Coronary artery (tissue), 2 donors: ENCODE measurements at regions not wholly inside any gene's neighbourhood (a gene's known extent, or its start where the extent isn't known, plus 50 kb on each side); places are given as distances from the start of the nearest gene placed in this dataset.

Experiments used
- DNase-seq: peaks from one replicate; pipeline ENCODE4 v3.0.0-alpha.2; 2017; ENCODE audit warnings: low spot score
- H3K27ac ChIP-seq, 2 donors: fragments of 200-600 bp; sonication (generic); one replicate each; pipeline ENCODE4 v1.5.1; 2016 to 2019
- H3K4me3 ChIP-seq: fragments of 200-600 bp; sonication (generic); 2 replicates; pipeline ENCODE4 v1.5.1; 2016; ENCODE audit warnings: mild to moderate bottlenecking, moderate library complexity
- TF ChIP-seq, protein P1 (sequence below): fragments of 200-600 bp; sonication (generic); IDR thresholded peaks from one replicate; pipeline ENCODE4 v1.5.1; 2019; ENCODE audit warnings: antibody characterized with exemption

DNA sequence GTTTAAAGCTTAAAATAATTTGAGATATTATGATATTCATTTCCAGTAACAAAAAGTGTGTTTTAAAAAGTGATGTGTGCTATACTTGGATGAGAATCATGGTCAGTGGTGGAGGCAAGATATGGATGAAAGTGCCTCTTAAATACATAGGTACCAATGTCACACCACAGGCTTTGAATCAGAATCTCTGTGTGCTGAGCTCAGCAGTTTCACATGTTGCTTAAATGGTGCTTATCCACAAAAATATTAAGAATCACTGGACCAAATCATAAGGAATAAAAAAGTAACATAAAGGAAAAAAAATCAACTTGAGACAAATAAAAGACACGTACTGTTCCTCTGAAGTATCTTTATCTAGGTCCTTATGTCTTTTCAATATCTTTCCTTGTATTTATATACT lies 850.5 kb upstream of the POT1 start:
- TF ChIP-seq, protein P1, sequence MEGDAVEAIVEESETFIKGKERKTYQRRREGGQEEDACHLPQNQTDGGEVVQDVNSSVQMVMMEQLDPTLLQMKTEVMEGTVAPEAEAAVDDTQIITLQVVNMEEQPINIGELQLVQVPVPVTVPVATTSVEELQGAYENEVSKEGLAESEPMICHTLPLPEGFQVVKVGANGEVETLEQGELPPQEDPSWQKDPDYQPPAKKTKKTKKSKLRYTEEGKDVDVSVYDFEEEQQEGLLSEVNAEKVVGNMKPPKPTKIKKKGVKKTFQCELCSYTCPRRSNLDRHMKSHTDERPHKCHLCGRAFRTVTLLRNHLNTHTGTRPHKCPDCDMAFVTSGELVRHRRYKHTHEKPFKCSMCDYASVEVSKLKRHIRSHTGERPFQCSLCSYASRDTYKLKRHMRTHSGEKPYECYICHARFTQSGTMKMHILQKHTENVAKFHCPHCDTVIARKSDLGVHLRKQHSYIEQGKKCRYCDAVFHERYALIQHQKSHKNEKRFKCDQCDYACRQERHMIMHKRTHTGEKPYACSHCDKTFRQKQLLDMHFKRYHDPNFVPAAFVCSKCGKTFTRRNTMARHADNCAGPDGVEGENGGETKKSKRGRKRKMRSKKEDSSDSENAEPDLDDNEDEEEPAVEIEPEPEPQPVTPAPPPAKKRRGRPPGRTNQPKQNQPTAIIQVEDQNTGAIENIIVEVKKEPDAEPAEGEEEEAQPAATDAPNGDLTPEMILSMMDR: no peak
- H3K4me3 ChIP-seq: no peak overlapping the region
- DNase-seq: no peak
- H3K27ac ChIP-seq: no peak overlapping the region

DNA sequence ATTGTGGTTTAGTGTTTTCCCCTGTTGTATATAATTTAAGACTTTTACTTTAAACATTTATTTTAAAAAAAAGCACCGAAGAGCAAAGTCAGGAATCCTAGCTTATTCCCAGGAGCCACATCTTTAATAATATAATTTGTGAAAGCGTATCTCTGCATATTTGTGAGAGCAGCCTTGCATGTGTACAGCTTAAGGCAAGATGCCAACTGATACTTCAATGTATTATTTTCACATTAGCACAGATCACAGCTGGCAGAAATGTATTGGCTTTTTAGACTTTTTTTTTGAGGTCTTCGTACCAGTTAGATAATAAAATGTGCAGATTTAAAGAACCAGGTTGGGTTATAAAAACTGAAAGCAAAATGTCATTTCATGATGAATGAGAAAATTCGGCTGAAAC lies 845.7 kb upstream of the POT1 start:
- H3K27ac ChIP-seq: no peak overlapping the region
- H3K4me3 ChIP-seq: no peak overlapping the region
- DNase-seq: no peak
- TF ChIP-seq, protein P1: no peak

DNA sequence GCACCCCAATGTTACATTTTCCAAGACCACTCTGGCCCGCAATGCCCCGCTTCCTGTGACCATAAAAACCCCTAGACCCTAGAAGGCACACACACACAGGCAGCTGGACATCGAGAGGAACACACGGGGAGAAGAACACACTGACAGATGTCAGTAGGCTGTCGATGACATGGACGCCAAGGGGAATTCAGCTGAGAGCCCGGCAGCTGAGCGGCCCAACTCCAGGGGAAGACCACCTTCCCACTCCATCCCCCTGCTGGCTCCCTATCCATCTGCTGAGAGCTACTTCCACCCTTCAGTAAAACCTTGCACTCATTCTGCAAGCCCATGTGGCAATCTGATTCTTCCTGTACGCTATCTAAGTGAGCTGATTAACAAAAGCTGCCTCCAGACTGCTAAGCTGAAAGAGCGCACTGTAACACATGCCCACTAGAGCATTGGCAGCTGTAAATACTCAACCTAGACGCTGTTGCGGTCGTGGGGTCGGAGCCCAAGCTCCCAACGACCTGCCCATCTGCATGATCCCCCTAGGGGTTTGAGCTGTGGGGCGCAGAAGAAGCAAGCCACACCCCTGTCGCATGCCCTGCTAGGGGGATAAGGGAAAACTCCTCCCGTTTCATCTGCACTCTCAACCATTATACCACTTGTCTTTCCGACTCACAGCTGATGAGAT lies 843.6 kb upstream of the POT1 start:
- TF ChIP-seq, protein P1: no peak
- Histone ChIP-seq H3K4me3 (no peak overlapping the region), H3K27ac (no peak overlapping the region)
- DNase-seq: no peak

DNA sequence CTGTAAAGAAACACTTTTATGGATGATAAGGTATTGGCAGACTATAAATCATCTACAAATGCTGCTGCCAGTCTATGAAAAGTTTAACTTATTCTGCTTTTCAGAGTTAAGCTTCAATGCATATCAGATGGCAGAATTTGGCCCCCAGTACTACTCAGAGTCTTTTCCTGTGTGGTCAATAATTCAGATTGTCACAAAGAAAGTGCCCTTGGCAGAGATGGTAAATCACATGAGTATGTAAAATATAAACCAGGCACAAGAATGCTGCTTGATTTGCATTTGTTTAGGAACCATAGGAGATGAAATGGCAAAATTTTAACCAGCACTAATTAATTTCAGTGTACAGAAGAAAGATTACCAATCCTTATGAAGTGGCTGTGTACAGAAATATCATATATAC lies 818.3 kb upstream of the POT1 start:
- no peak overlapping the region for H3K4me3 ChIP-seq
- no peak for DNase-seq
- no peak overlapping the region for H3K27ac ChIP-seq
- TF ChIP-seq, protein P1: no peak

DNA sequence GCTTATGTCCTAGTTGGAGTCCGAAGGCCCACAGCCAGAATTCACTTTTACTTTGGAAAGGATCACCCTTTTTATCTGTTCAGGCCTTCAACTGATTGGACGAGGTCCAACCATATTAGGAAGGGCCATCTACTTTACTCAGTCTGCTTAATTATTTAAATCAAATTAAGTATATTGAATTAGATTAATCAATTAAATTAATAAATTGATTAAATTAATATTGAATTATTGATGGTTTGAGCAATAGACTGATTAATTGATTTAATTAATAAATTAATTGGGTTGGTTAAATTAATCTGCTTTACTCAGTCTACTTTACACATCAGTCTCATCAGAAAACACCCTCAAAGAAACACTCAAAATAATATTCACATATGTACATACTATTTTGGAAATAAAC lies 816.9 kb upstream of the POT1 start:
- TF ChIP-seq, protein P1: no peak
- Histone ChIP-seq H3K27ac (no peak overlapping the region), H3K4me3 (no peak overlapping the region)
- DNase-seq: no peak

DNA sequence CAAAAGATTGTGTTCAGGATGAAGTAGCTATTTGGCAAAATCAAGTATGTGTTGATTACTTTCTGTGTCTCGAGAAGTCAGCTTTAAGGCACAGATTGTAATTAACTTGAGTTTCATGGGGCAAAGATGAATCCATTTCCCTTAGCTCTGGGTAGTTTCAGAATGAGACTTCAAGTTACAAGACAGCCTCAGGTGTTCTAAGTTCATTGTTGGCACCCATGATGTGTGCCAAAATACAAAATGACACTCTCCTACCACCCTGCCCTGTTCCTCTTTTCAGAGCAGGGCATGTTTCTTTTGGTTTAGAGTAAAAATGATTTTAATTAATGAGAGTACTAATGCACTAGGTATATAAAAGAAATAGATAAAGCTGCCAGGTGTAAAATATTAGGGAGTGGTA lies 797.6 kb upstream of the POT1 start:
- no peak overlapping the region for H3K27ac ChIP-seq
- TF ChIP-seq, protein P1: no peak
- no peak for DNase-seq
- H3K4me3 ChIP-seq: no peak overlapping the region

DNA sequence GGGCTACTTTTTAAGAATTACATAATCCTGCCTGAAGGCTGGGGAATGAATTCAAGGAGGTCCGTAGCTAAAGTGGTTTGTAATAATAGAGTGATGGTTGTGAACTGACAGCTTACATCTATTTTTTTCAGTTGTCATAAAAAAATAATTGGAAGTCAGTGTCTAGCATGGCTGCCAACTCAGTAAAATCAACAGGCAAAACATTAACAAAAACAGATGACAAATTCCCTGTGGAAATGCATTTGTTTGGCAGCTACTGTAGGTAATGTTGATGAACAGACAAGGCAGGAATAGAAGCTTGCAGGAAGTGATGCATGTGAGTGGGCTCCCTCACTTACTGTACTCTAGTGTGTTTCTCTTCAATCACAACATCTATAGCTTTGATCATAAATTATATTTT lies 766.0 kb upstream of the POT1 start:
- Histone ChIP-seq H3K4me3 (no peak overlapping the region), H3K27ac (no peak overlapping the region)
- TF ChIP-seq, protein P1: no peak
- DNase-seq: no peak
